Body of pancreas (tissue), 4 donors: ENCODE measurements at regions not wholly inside any gene's neighbourhood (a gene's known extent, or its start where the extent isn't known, plus 50 kb on each side); places are given as distances from the start of the nearest gene placed in this dataset.

ENCODE experiments used
- CTCF ChIP-seq, 7 experiments: fragments of 450-650 bp in 4 of 7; fragments of 200-600 bp in 3 of 7; sonication (generic) in 3 of 7; IDR thresholded peaks; one replicate each; pipeline ENCODE4 v1.5.1; 2016 to 2019; ENCODE audit warnings: antibody characterized with exemption in 7 of 7
- POLR2A ChIP-seq, 3 donors: fragments of 450-650 bp; IDR thresholded peaks; one replicate each; pipeline ENCODE4 v1.6.1; 2016; ENCODE audit warnings: antibody characterized with exemption in 3 of 3, mild to moderate bottlenecking in 2 of 3

GRCh38 chr5:145495741-145496140 lies 339.4 kb downstream of the PRELID2 start:
- TF ChIP-seq CTCF (IDR thresholded peaks at IDR 0.05) = no peak
- TF ChIP-seq POLR2A (IDR thresholded peaks at IDR 0.05) = no peak
